GM21619 (cell line): ENCODE measurements at regions not wholly inside any gene's neighbourhood (a gene's known extent, or its start where the extent isn't known, plus 50 kb on each side); places are given as distances from the start of the nearest gene placed in this dataset.
"Not testable (repeated sequence)": the region's sequence is repeated elsewhere in the genome, so short reads cannot be mapped to it uniquely, and the experiment has no call there.

Source experiments
- ATAC-seq: cut with Tn5 transposase; IDR thresholded peaks from one replicate; pipeline ENCODE4 v1.9.1; 2021; ENCODE audit not compliant: unreplicated experiment

DNA sequence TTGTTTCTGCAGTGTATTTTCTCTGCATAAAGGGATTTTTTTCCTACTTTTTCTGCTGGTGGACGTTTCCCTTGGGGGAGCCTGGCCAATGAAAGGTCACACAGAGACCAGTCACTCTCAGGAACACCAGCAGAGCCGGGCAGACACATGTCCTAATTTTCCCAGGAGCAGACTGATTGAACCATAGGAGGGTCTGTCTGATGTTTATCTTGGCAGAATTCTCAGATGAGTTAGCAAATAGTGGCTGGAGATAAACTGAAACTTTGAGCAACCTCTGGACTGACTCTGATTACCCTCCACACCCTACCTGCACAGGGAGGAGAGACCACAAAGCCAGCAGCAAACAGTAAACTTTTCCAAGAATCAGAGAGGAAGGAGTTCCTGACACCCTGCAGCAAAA lies 90.0 kb upstream of the PLGLB2 start:
- ATAC-seq, result not testable (repeated sequence)

DNA sequence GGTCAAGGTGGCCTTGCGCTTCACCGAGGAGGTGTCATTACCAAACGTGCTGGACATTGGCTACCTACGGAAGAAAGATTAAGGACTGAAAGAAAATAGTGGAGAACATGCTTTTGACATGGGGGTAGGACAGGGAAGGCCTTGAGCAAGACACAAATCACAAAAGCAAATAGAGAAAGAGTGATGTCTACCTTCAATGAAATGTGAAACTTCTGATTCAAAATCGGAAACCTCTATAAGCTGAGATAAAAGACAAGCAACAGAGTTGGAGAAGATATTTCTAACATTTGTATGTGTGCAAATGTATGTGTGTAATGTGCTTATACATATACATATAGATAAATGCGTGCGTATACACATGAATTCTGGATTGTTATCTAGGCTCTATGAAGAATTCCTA lies 89.5 kb upstream of the PLGLB2 start:
- ATAC-seq, result not testable (repeated sequence)

DNA sequence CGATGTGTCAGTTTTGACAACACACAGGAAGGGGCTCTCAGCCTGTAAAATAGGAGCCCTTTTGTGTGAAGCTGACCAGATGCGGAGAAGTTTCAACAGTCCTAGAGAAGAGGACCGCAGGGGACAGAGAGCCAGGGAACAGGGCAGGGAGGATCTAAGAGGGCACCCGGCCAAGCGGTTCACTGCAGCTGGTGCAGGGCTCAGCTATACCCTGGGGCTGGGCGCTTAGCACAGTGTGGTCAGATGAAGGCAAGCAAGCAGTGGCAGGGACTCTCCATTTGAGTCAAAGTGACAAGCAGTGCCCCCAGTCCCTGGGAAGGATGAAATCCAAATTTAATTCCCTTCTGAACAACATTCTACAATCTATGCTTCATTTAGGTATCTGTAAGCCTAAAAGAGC lies 88.9 kb upstream of the PLGLB2 start:
- ATAC-seq, result not testable (repeated sequence)

DNA sequence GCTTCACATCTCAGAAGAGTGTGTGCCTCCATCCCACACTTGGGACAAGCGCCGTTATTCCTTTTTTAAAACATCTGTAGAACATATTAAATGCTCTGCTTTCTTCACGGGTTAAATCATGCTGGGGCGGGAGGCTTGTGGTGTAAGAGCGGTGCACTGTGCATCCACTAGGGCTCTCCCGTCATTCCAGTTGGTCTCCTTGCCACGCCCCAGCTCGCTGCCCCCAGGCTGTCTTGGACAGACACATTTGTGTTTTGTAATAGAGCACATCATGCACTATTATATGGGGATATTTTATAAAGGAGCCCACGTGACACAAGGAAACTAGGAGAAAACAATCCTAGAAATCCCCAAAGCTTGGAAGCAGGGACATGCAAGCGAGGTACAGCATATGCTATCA lies 87.7 kb upstream of the PLGLB2 start:
- not testable (repeated sequence) for ATAC-seq

DNA sequence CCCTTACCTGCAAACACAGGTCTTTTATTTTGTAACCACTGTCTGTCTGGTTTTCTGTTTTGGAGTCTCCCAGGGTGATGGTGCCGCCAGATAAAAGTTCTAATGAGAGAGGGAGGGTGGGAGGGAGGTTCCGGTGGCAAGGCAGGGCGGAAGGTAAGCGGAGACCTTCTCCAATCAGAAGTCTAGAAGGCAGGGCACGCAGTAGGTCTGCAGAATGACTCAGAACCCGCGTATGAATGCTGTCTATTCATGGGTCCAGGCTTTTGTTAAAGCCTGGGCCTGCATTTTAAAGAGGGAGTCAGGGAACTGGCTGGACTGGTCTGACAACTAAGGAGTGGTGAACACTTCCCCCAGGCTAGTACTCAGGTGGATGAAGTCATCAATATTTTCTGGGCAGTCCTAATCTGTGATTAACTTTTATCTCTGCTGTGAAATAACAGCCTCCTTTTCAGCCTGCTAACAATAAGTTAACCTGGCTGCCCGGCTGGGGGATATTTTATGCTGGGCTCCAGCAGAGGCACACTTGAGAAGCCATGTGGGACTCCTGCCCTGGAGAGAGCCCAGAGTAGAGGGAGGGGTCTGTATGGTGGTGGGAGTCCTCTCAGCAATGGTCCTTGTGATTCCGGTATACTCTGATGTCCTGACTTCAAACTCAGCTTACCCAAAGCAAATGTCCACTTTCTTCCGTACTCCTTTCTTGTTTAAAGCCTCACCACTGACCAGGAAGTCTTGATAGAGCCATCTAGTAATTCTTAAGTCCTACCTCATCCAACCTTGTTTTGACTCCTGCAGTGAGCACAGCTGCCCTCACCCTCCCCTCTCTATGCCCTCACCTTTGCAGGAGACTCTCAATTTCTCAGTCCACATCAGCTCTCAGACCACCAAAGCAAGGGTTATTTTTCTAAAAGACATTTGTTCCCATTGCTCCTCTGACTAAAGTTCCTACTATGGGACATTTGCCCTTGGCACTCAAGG lies 85.3 kb upstream of the PLGLB2 start:
- not testable (repeated sequence) for ATAC-seq

DNA sequence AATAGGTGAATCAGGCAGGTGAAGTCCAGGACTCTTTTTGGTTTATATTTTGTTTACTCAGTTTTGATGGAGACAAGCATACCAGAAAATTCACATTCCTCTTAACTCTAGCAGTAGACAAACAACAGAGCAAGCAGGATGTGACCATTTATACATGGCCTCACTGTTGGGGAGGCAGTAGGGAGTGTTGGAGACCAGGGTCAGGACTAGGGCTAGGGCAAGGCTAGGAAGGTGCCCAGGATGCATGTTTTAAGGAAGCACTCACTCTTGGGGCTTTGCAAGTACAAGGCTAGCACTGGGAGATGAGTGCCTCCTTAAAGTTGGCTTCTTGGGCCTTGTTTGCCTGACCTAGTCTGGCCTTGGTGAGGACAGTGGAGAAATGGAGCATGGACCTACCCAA lies 84.5 kb upstream of the PLGLB2 start:
- ATAC-seq, result not testable (repeated sequence)

DNA sequence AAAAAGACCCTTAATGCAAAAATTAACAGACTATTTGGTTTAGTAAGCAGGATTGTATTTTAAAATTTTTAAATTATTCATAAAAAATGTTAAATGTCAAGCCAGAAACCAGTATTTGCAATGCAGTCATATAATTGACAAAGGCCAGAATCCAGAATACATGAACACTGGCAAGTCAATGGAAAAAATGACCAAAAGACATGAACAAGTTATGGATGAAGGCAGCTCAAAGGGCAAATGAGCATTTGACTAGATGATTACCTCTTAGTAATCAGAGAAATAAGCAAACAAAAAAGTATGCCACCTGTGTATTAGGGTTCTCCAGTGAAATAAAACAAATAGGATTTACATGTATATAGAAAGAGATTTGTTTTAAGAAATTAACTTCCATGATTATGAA lies 80.9 kb upstream of the PLGLB2 start:
- not testable (repeated sequence) for ATAC-seq

DNA sequence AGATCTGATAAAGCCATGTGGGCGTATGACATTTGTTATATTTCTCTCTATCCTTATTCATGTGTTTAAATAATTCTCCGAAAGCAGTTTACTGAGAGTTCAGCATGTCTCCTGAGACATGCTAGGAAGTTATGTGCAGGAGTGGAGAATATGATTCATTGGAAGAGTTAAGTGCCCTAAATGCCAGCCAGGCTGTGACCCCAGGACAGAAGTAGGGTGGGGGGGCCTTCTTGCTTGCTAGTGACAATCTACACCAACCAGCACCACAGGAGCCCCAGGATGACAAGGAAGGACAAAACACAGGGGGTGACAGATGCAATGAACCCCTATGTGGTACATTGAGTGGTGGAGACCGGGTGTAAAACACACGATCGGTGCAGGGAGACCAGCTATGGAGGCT lies 79.5 kb upstream of the PLGLB2 start:
- not testable (repeated sequence) for ATAC-seq

DNA sequence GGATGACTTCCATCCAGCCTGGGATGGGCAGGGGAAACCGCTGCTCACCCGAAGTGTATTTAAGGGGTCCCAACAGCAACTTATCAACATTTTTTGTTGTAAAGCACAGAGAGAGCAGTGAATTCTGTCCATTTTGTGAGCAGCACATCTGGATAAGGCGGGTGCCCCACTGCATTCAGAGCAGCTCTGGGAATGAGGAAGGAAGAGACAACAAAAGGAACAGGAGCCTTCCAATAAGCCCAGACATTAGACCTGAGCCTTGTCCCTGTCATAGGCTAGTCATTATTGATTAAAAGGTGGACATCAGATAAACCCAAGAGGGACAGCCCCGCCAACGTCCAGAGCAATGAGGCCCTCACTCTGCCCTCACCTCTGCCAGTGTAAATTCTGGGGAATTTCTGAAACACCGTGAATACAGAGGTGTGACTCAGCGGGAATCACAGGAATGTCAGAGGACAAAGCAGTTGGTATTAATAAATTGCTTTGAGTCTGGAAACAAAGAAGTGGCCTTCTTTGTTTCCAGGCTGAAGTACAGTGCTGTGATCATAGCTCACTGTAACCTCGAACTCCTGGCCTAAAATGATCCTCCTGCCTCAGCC lies 78.2 kb upstream of the PLGLB2 start:
- not testable (repeated sequence) for ATAC-seq

DNA sequence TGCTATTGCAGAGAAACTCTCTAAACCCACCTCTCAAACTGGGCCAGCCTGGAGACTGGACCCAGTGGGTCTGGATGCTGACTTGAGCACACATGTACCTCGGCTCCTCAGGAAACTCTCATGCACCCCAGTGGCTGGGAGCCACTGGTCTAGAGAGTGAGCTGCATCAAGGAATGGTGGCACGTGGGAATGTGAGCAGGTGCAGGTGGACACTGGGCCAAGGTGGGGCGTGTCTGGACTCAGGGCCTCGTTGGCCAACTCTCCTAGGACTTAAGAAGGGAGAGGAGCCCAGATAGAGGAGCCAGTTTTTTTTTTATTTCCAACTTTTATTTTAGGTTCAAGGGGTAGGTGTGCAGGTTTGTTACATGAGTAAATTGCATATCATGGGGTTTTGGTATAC lies 75.5 kb upstream of the PLGLB2 start:
- ATAC-seq, result not testable (repeated sequence)

DNA sequence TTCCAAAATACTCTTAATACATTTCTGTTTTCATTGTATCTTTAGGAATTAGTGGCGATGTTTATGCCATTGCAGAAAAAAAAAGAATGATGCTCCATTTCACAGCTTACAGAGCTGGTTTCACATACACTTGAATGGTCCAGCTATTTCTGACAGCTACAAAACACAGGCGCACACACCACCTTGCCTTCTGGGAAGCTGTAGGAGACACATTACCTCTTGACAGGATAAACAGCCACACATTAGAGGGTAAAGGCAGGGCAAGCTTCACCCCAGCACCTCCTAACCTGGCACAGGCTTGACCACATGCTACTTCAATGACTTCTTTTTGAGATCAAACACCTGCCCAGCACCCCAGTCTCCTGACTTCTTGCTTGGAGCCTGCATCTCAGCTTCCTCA lies 73.2 kb upstream of the PLGLB2 start:
- not testable (repeated sequence) for ATAC-seq

DNA sequence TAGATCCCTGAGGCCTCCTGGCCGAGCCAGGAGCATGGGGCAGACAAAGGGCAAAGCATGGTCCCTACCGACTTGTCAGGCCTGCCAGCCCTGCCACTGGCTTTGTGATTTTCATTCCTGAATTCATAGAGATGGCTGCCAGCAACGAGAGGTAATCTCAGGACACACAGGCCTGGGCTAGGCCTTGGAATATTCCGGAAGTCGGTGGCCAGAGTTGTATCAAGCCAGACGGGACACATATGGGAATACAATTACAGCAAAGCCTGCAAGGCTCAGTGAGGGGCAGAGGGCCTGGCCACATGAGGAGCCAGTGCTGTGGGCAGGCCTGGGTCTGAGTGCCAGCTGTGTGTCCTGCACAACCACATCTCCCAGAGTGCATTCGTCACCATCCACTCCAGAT lies 72.4 kb upstream of the PLGLB2 start:
- not testable (repeated sequence) for ATAC-seq

DNA sequence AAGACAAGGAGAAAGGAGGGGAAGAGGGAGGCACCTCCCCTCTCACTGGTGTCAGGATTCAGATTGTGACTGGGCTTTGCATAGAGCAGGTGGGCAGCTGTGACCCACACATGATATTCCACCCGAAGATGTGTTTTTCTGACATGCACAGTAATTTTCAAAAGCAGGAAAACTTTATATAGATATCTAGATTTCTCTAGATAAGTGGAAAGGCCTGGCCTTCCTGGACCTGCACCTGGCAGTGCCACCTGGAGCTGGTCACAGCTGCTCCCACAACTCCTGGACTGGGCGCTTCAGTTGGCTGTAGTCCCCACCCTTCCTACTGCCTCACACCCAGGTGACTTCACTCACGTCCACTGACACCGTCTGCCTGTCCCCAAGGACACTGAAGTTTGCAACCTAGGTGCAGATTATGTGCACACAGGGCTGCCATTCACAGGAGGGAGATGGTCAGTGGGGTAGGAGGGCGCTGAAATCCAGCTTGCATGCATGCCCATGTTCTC lies 70.4 kb upstream of the PLGLB2 start:
- ATAC-seq, result not testable (repeated sequence)

DNA sequence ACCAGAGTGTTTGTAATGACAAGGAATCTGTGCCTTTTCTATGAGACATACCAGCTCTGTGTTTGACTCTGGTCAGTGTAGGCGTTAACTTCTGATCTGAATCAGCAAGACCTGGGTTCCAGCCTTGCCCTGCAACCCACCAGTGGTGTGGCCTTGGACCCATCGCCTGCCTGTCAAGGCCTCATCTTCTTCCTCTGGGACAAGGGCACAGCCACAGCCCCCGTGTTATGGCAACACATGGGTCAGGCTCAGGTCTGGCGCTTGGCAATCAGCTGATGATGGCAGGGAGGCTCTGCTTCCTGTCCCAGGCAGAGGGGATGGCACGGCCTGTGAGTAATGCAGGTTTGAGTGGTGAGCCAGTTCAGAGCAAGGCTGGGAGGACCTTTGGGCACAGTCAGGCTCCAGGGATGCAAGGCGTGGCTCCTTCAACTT lies 69.1 kb upstream of the PLGLB2 start:
- ATAC-seq, result not testable (repeated sequence)

DNA sequence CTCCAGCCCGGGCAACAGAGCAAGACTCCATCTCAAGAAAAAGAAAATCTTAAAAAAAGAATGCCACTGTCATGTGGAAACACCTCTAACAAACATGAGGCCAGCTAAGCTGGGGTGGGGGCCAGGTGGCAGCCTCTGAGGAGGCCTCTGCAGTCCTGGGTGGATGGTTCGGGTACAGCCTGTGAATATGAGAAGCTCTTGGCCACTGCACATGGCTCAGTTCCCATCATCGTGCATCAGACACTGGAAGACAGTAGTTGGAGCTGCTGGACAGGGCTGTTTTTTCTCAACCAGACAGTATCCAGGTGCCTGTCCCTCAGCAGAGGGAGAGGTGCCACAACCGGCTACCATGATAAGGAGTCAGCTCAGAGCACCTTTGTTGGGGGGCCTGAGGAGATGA lies 67.9 kb upstream of the PLGLB2 start:
- ATAC-seq, result not testable (repeated sequence)

DNA sequence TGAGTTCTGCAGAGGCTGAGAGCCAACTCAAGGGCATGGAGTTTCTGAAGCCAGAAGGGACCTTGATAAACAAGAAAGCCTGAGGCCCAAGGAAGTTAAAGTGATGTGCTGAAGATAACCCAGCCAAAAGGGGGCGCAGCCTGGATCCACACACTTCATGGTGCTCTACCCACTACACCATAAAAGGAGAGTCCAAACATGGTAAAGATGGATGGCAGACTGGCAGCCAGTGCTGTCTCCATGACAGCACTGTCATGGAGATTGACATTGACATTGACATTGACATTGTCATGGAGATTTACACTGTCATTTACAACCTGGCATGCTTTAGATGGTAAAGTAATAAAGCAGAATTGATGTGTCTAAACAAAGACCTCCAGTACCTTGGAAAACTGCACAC lies 67.2 kb upstream of the PLGLB2 start:
- ATAC-seq, result not testable (repeated sequence)

DNA sequence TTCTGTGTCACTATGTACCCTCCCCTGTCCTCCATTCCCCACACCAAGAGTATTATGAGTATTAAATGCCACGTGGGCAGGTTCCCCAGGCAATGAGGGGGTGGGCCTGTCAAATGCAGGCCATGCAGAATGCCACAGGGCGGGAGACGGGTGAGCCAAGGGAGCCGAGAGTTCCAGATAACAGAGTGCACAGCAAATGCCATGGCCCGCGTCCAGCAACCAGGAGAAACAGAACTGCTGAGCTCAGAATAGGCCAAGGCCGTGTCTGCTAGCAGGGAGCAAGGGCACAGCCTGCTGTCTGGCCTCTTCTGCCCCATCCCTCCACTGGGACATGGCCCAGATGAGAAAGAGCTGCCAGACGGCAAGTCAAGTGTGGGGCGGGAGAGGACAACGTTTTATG lies 64.4 kb upstream of the PLGLB2 start:
- not testable (repeated sequence) for ATAC-seq

DNA sequence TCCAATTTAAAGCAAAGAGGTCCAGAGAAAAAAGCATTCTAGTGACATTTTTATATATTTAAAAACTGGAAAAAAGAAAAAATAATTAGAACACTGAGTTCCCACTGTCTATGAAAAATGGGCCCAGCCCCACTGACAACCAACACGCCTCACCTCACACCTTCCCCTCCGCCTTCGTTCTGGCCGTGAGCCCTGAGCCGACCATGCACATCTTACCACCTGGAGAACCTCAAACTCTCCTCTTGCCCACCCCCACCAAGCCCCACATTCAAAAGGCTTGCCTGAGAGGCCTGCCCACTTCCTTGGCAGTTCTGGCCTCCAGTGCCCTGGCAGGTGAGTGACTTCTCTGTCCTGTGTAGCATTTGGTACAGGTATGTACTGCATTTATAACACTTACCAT lies 63.9 kb upstream of the PLGLB2 start:
- ATAC-seq, result not testable (repeated sequence)

DNA sequence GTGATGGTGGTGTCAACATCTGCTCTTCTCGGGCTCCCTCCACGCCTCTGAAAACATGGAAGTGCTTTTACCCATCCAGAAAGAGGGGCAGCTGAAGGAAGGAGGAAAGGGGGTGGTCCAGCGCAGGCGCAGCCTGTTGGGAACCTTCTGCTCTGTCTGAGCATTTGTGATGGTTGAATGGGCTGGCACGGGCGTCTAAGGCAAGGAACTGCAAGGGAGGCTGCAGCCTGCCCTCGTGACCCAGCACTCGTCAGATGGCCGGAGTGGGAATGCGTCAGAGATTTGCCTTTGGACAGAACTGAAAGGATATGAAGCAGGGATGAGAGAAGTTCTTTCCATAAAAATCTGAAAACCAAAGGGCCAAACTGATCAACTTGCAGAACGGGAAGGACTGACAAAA lies 62.3 kb upstream of the PLGLB2 start:
- ATAC-seq, result not testable (repeated sequence)

DNA sequence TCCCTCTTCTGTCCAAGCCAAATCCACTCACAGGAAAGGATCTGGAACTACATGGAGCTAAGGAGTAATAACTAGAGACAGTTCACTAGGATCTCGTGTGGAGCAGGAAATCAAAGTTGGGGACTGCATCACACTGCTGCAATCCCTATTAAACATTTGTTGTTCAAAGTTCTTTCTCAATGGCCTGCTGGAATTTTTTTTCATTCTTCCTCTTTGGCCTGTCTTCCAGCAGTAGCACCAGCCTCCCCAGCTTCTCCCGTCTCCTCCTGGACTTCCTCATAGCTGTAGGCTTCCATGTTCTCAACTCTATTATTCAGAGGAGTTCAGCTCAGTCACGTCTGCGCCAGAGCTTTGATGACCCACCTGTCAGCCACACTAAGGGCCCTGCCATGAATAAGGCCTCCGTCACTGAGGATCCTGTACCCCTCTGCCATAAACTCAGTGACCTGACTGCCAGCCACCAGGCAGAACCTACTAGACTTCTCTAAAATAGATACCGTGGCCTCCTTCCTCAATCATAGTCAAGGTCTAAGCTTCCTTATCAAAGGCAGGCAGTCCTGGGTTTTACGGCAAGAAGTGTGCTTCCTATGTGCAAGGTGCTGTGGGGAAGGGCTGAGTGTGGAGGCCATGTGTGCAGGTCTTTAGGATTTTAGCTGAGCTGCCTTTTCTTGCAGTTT lies 60.9 kb upstream of the PLGLB2 start:
- ATAC-seq, result not testable (repeated sequence)

DNA sequence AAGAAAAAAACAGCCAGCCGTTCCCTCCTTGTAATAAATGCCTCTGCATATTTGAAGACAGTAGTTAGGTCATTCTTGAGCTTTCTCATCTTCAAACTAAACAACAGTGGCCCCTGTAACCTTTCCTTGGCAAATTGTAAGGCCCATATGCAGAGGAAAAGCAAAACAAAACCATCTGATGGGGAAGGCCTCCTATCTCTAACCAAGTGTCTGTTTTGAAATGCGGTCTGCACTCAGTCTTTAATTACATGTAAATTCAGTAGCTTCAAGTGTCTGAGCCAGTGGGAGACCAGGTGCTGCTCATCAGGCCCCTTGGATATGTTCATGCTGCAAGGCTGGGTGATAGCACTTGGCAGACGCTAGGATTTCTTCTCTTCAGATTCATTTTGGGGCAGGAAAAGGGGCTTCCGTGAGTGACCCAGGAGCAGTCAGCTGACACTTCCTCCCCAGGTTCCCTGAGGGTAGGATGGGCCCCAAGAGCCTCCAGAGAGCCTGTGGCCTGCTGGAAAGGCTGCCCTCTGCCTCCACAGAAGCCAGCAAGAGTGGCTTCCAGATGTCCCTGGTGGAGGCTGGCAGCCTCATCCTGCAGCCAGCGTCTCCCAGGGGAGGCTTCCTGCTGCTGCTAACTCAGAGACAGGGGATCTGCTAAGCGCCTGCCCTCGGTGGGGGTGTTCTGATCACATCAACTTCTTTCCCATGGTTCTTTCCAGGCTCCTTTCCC lies 60.2 kb upstream of the PLGLB2 start:
- not testable (repeated sequence) for ATAC-seq
